KMS-11 (cell line): ENCODE measurements at regions not wholly inside any gene's neighbourhood (a gene's known extent, or its start where the extent isn't known, plus 50 kb on each side); places are given as distances from the start of the nearest gene placed in this dataset.
"Not testable (repeated sequence)": the region's sequence is repeated elsewhere in the genome, so short reads cannot be mapped to it uniquely, and the experiment has no call there.

Source experiments
- H2AFZ ChIP-seq: fragments of 200-600 bp; sonication (generic); 2 replicates; pipeline ENCODE4 v1.6.1; 2016; ENCODE audit warnings: antibody characterized with exemption, mixed run types, low read depth
- H3K27ac ChIP-seq: fragments of 200-600 bp; sonication (generic); 2 replicates; pipeline ENCODE4 v1.6.1; 2016; ENCODE audit warnings: mild to moderate bottlenecking, mixed run types
- H3K27me3 ChIP-seq: fragments of 200-600 bp; sonication (generic); 2 replicates; pipeline ENCODE4 v1.6.1; 2017; ENCODE audit warnings: mild to moderate bottlenecking, low read depth, mixed run types, moderate library complexity; ENCODE audit not compliant: insufficient read depth
- H3K36me3 ChIP-seq: fragments of 200-600 bp; sonication (generic); 2 replicates; pipeline ENCODE4 v1.6.1; 2017; ENCODE audit warnings: mild to moderate bottlenecking, mixed run types; ENCODE audit not compliant: insufficient read depth
- H3K4me1 ChIP-seq: fragments of 200-600 bp; sonication (generic); 2 replicates; pipeline ENCODE4 v1.6.1; 2016; ENCODE audit warnings: mild to moderate bottlenecking, low read depth, mixed run types; ENCODE audit not compliant: poor library complexity, severe bottlenecking
- H3K4me2 ChIP-seq: fragments of 200-600 bp; sonication (generic); 2 replicates; pipeline ENCODE4 v1.7.0; 2016; ENCODE audit warnings: mild to moderate bottlenecking, mixed run types
- H3K4me3 ChIP-seq: fragments of 200-600 bp; sonication (generic); IDR thresholded peaks from 2 replicates; pipeline ENCODE4 v1.6.1; 2017; ENCODE audit warnings: low read depth, low read length, mixed read lengths; ENCODE audit not compliant: insufficient read depth
- H3K79me2 ChIP-seq: fragments of 200-600 bp; sonication (generic); 2 replicates; pipeline ENCODE4 v1.6.1; 2016; ENCODE audit warnings: low read depth, mixed run types; ENCODE audit not compliant: insufficient read depth
- H3K9ac ChIP-seq: fragments of 200-600 bp; sonication (generic); 2 replicates; pipeline ENCODE4 v1.6.1; 2016; ENCODE audit warnings: mild to moderate bottlenecking, mixed run types
- H4K20me1 ChIP-seq: fragments of 200-600 bp; sonication (generic); 2 replicates; pipeline ENCODE4 v1.6.1; 2016; ENCODE audit warnings: mild to moderate bottlenecking, mixed run types; ENCODE audit not compliant: insufficient read depth
- TF ChIP-seq, protein P1 (sequence below): fragments of 200-600 bp; sonication (generic); conservative IDR thresholded peaks from 2 replicates; pipeline ENCODE4 v1.6.1; 2017; ENCODE audit warnings: low read depth, mild to moderate bottlenecking, antibody characterized with exemption, low read length, moderate library complexity, mixed read lengths

DNA sequence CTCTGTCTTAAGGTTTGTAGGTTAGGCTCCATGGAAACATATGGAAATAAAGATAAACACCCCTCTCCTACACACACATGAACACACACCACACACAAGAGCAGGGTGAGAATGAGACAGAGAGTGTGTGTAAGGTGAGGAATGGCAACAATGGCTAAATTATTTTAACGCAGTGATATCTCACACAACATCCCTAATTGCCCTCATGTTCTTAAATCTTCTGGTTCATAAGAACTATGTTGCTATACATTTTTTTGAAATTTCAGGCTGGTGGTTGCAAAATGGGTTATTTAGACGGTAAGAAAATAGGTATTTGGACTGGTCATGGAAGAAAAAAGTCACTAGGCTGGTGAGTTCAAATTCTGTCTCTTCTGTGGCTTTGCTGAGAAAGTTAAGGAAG, 316.7 kb upstream of the ESRRG start:
- no peaks in the 10 kb centered on the region for H3K4me1 ChIP-seq
- H2AFZ ChIP-seq: no peak overlapping the region
- no peak overlapping the region for H3K27ac ChIP-seq
- H3K79me2 ChIP-seq: no peaks in the 10 kb centered on the region
- H3K9ac ChIP-seq: no peak overlapping the region
- TF ChIP-seq, protein P1, sequence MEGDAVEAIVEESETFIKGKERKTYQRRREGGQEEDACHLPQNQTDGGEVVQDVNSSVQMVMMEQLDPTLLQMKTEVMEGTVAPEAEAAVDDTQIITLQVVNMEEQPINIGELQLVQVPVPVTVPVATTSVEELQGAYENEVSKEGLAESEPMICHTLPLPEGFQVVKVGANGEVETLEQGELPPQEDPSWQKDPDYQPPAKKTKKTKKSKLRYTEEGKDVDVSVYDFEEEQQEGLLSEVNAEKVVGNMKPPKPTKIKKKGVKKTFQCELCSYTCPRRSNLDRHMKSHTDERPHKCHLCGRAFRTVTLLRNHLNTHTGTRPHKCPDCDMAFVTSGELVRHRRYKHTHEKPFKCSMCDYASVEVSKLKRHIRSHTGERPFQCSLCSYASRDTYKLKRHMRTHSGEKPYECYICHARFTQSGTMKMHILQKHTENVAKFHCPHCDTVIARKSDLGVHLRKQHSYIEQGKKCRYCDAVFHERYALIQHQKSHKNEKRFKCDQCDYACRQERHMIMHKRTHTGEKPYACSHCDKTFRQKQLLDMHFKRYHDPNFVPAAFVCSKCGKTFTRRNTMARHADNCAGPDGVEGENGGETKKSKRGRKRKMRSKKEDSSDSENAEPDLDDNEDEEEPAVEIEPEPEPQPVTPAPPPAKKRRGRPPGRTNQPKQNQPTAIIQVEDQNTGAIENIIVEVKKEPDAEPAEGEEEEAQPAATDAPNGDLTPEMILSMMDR: no peak
- no peak overlapping the region for H3K4me2 ChIP-seq
- no peaks in the 10 kb centered on the region for H3K36me3 ChIP-seq
- no peak overlapping the region for H3K4me3 ChIP-seq
- no peaks in the 10 kb centered on the region for H4K20me1 ChIP-seq
- no peaks in the 10 kb centered on the region for H3K27me3 ChIP-seq

DNA sequence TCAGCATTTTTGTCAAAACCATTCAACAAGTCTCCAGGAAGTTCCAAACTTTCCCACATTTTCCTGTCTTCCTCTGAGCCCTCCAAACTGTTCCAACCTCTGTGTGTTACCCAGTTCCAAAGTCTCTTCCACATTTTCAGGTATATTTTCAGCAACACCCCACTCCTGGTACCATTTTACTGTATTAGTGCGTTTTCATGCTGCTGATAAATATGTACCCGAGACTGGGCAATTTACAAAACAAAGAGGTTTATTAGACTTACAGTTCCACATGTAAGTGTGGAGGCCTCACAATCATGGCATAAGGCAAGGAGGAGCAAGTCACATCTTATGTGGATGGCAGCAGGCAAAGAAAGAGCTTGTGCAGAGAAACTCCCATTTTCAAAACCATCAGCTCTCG, 315.9 kb upstream of the ESRRG start:
- not testable (repeated sequence) for H3K4me2 ChIP-seq, H2AFZ ChIP-seq

DNA sequence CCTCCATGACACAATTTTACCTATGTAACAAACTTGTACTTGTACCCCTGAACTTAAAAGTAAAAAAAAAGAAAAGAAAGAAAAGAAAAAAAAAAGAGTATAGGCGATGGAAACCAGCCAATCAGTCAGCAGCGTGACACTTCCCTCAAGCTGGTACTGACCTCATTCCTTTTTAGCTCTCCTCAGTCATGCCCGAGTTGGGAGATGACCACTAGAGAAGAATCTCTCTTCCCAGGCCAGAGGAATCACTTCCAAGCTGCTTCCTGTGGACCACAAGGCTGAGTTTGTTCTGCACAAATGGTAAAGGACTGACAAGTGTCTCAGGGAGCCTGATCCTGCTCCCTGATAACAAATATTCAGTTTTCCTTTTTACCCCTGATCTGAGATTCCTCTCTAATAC, 313.5 kb upstream of the ESRRG start:
- no peak overlapping the region for H3K4me2 ChIP-seq
- H3K27me3 ChIP-seq: no peaks in the 10 kb centered on the region
- no peaks in the 10 kb centered on the region for H4K20me1 ChIP-seq
- H3K4me3 ChIP-seq: no peak overlapping the region
- no peak overlapping the region for H2AFZ ChIP-seq
- H3K36me3 ChIP-seq: no peaks in the 10 kb centered on the region
- no peaks in the 10 kb centered on the region for H3K4me1 ChIP-seq
- TF ChIP-seq, protein P1: no peak
- H3K27ac ChIP-seq: no peak overlapping the region
- no peak overlapping the region for H3K9ac ChIP-seq
- no peaks in the 10 kb centered on the region for H3K79me2 ChIP-seq

More for the DNA sequence above, 315.9 kb upstream of the ESRRG start:
- not testable (repeated sequence) for H3K4me1 ChIP-seq, H3K79me2 ChIP-seq, H4K20me1 ChIP-seq, H3K27ac ChIP-seq, H3K36me3 ChIP-seq, H3K4me3 ChIP-seq, H3K27me3 ChIP-seq, H3K9ac ChIP-seq

DNA sequence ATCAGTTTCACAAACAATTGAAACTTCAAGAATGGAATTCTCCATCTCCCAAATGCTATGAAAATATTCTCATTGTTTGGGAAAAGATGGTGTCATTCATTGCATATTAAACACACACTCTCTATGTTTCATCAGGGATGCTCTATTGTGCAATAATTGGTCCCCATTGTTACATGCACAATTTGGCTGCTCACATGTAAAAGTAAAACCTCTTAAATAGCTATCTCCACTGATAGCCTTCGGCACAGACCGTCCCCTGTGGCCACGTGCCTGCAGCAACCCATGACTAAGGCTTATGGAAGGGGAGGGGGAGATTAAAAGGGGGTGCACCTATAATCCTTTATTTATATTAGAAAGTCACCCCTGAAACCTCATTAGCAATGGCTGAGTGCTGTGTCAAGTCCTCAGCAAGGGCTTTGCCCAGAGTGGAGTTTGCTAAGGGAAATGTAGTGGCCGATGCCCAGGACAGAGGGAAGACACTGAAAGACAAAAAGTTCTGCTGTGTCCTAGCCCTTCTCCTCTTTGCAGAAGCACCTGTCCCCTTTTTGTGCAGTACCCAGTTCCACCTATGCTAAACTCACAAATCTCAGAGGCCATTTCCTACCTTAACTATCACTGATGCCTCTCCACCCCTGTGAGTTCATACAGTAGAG, 309.6 kb upstream of the ESRRG start:
- H4K20me1 ChIP-seq: no peaks in the 10 kb centered on the region
- H3K36me3 ChIP-seq: no peaks in the 10 kb centered on the region
- H3K4me1 ChIP-seq: peaks cover 7% of the 10 kb centered on the region
- H3K27ac ChIP-seq: no peak overlapping the region
- TF ChIP-seq, protein P1: no peak
- H3K4me3 ChIP-seq: no peak overlapping the region
- H3K9ac ChIP-seq: no peak overlapping the region
- no peaks in the 10 kb centered on the region for H3K27me3 ChIP-seq
- no peak overlapping the region for H2AFZ ChIP-seq
- H3K4me2 ChIP-seq: no peak overlapping the region
- H3K79me2 ChIP-seq: no peaks in the 10 kb centered on the region

DNA sequence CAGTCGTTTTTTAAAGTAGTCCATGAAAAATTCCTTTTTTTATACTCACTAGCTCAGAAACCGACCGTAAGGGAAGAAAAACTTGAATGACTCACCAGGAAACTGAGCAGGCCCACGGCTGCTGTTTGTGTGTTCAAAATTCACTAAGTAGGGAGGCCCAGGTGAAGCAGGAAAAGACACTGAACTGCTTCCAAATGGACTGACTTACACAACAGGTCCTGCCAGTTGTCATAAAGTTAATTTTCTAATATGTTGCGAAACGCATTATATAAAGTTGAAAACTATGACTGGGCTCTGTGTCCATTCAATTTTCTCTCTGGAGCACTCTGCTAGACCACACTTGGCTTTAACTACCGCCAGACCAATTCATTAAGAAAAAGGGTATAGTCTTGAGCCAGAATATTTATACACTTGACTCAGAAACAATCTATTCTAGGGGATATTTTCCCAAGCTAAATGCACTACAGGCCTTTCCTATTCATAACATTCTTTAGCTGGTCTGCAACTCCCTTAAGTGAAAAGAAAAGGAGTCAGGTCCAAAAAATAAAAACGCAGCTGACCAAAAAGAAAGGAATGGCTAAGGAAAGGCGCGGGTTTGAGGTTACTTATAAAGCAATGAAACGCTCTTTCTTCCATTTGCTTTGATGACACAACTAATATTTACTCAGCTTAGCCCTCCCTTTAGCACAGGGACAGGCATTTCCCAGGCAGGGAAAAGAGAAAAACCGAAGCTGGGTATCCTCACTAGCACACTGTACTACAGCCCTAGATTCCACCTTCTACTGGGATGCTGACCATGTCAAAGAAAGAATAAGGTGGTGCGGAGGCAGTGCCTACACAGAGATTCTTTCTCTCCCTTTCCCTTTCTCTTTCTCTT, 306.3 kb upstream of the ESRRG start:
- Histone ChIP-seq H3K4me2 (no peak overlapping the region), H3K79me2 (no peaks in the 10 kb centered on the region), H4K20me1 (no peaks in the 10 kb centered on the region), H3K27ac (no peak overlapping the region), H3K9ac (no peak overlapping the region), H3K4me3 (no peak overlapping the region), H3K4me1 (peaks cover 25% of the 10 kb centered on the region), H3K36me3 (no peaks in the 10 kb centered on the region), H3K27me3 (no peaks in the 10 kb centered on the region), H2AFZ (no peak overlapping the region)
- TF ChIP-seq, protein P1: no peak
